Astrocyte of the spinal cord (primary cell): ENCODE measurements at regions not wholly inside any gene's neighbourhood (a gene's known extent, or its start where the extent isn't known, plus 50 kb on each side); places are given as distances from the start of the nearest gene placed in this dataset.
"Not testable (repeated sequence)": the region's sequence is repeated elsewhere in the genome, so short reads cannot be mapped to it uniquely, and the experiment has no call there.

Experiments used
- DNase-seq: peaks from one replicate; pipeline ENCODE4 v3.0.0; 2011; ENCODE audit warnings: low read depth, low spot score
- H3K4me3 ChIP-seq: 2 replicates; pipeline ENCODE4 v1.5.1; 2011; ENCODE audit warnings: low read depth, mild to moderate bottlenecking, low read length, moderate library complexity
- in situ Hi-C: cut with HindIII; loops from 2 replicates; pipeline ENCODE4 v1.10.0; 2017; ENCODE audit warnings: low sequenced_read_pairs
- TF ChIP-seq, protein P1 (sequence below): IDR thresholded peaks from 2 replicates; pipeline ENCODE4 v1.5.1; 2012; ENCODE audit warnings: low read depth, mild to moderate bottlenecking, low read length, inconsistent platforms

- TF ChIP-seq, protein P1, sequence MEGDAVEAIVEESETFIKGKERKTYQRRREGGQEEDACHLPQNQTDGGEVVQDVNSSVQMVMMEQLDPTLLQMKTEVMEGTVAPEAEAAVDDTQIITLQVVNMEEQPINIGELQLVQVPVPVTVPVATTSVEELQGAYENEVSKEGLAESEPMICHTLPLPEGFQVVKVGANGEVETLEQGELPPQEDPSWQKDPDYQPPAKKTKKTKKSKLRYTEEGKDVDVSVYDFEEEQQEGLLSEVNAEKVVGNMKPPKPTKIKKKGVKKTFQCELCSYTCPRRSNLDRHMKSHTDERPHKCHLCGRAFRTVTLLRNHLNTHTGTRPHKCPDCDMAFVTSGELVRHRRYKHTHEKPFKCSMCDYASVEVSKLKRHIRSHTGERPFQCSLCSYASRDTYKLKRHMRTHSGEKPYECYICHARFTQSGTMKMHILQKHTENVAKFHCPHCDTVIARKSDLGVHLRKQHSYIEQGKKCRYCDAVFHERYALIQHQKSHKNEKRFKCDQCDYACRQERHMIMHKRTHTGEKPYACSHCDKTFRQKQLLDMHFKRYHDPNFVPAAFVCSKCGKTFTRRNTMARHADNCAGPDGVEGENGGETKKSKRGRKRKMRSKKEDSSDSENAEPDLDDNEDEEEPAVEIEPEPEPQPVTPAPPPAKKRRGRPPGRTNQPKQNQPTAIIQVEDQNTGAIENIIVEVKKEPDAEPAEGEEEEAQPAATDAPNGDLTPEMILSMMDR, result no peak
- no peak overlapping the region for H3K4me3 ChIP-seq
- DNase-seq, result no peak
- in situ Hi-C loops, result no loop called here
Measured at GRCh38 chr18:39319141-39319540, 1753.5 kb upstream of the CELF4 start.

GRCh38 chr18:39318462-39318861, 1752.9 kb upstream of the CELF4 start:
- TF ChIP-seq, protein P1, result no peak
- DNase-seq, result no peak
- no peak overlapping the region for H3K4me3 ChIP-seq
- in situ Hi-C loops, result no loop called here

- no peak for DNase-seq
- TF ChIP-seq, protein P1, result no peak
- no peak overlapping the region for H3K4me3 ChIP-seq
- in situ Hi-C loops, result no loop called here
Measured at GRCh38 chr18:39318008-39318407, 1752.4 kb upstream of the CELF4 start.

GRCh38 chr18:39314595-39314994, 1749.0 kb upstream of the CELF4 start:
- in situ Hi-C loops, result no loop called here
- TF ChIP-seq, protein P1, result no peak
- DNase-seq, result no peak
- no peak overlapping the region for H3K4me3 ChIP-seq

GRCh38 chr18:39313992-39314391, 1748.4 kb upstream of the CELF4 start:
- DNase-seq, result no peak
- no peak overlapping the region for H3K4me3 ChIP-seq
- TF ChIP-seq, protein P1, result no peak

DNA sequence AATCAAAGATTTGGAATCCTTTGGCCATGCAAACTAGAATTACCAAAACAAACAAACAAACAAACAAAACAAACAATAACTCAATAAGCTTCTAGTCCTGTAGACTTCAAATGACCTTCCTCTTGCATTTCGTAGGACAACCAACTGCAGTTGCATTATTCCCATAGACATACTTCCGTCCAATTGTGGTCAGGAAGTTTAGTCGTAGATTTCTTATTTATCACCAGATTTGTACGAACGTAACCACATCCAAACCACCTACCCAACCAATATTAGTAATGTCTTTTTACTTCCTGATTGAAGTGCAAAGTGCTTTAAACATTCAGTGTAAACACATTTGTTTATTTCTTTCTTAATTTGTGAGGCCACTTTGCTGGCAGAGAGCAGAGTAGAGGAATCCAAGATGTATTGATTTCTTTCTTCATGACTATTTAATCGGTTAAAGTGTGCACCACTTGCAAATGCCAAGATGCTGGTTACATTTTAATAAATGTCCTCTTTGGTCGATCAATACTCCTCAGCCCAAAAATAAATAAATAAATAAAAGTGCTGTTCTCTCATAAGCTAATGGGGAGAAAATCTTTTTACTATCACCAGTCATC, 1745.6 kb upstream of the CELF4 start:
- H3K4me3 ChIP-seq, result no peak overlapping the region
- DNase-seq, result no peak
- in situ Hi-C loops, result no loop called here
- TF ChIP-seq, protein P1, result no peak

More at GRCh38 chr18:39313992-39314391, 1748.4 kb upstream of the CELF4 start:
- in situ Hi-C loops, result no loop called here

- in situ Hi-C loops, DNase-seq: not testable (repeated sequence)
Measured at GRCh38 chr18:39308931-39309521, 1743.4 kb upstream of the CELF4 start.

More at GRCh38 chr18:39308931-39309521, 1743.4 kb upstream of the CELF4 start:
- H3K4me3 ChIP-seq, result not testable (repeated sequence)
